Pulmonary artery endothelial cell (primary cell): ENCODE measurements at regions not wholly inside any gene's neighbourhood (a gene's known extent, or its start where the extent isn't known, plus 50 kb on each side); places are given as distances from the start of the nearest gene placed in this dataset.

Source experiments
- DNase-seq: peaks from one replicate; pipeline ENCODE4 v3.0.0-alpha.2; 2011; ENCODE audit warnings: low read depth, low spot score

DNA sequence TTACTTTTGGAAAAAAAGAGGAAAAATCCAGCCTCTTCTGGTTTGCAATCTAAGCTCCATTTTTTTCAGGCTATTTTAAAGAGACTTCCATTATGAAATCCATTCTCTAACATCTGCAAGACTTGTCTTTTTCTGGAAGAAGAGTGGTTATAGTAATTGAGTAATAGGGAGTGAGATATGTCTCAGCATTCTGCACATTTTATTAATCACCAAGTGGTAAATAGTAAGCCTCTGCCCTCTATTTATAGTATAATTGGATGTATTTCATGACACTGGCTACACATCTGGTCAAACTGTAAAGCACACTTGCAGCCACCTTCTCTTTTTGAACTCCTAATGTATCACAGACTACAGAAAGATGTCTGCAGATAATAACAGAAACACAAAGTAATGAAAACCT lies 391.1 kb downstream of the ETS1 start:
- no peak for DNase-seq

GRCh38 chr11:128195756-128196155 lies 391.6 kb downstream of the ETS1 start:
- no peak for DNase-seq

- DNase-seq: peak; percentile 91
Observed at GRCh38 chr11:128195057-128195751, 392.2 kb downstream of the ETS1 start.

DNA sequence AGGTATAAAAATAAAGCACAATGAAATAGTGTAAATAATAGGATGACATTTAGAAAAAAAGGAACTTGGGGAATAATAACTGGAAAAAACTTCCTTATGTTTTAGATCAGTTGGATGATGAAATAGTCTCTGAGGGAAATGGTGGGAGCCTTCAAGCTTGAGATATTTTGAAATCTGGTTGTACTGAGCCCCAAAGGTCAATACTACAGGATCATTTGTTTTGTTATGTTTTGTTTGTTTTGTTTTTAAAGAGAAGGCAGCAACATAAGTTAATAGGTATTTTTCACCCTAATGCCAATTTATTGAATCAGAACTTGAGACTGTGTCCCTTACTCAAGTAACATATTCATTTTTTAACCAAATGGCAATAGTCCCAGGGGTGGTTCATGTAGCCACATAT lies 393.1 kb downstream of the ETS1 start:
- DNase-seq: no peak

- no peak for DNase-seq
Observed at GRCh38 chr11:128193615-128194014, 393.7 kb downstream of the ETS1 start.

DNA sequence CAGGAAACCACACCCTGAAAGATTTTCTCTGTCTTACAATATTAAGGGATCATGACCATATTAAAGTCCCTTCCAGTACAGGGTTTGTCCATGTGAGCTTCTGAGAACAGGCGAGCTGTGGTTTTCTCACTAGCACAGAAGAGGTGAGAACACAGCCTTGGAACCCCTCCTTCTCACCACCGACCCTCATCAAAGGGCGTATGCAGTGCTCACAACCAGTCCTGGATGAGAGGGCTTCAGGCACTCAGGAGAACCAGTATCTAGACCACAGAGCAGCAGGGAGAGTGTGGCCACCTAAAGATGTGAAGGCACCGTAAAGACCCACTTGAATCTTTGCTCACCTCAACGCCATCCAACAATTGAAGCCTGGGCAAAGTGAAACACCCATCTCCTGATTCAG lies 397.0 kb downstream of the ETS1 start:
- no peak for DNase-seq

DNA sequence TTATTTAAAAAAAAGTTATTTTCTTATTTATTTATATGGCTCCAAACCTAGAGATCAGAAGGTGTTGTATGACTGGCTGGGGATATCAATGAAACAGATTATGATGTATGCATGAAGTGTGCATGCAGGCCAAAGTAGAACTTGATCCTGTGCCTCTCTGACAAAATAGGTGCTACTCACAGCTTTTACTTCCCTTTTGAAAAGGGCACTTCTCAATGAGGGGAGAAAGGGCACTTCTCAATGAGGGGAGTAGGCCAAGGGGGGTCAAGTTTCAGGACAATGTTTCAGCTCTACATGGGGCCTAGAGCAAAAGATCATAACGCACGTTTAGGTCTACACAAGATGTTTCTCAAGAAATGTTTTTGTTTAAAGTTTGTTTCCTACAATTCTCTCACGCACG lies 397.5 kb downstream of the ETS1 start:
- DNase-seq: no peak

DNA sequence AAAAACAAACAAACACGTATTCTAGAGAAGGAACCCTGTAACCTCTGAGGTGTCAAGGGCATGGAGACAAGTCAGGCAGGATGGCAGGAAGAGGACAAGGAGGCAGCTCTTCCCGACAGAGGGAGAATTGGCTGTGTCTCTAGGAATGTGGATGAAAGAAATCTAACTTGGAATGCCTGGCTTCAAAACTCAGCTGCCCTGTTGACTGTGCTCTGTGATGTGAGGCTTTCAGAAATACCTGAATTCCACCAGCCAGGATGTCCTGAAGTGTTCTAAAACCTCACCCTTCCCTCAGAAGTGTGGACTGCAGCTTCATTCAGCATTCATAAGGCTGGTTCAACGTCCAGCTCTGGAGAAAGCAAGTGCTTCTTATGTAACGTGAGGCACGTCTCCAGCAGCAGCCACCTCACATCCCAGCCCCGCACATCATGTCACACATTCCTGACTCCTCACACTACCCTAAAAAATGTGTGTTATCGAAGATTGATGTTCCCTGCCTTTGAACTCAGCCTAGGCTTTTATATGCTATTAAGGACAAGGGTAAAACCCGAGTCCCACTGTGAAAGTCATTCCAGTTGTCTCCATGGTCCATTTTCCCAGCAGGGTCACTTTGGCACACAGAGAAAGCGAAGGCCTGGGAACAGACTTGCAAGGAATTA lies 398.9 kb downstream of the ETS1 start:
- DNase-seq: no peak

GRCh38 chr11:128187835-128188234 lies 399.5 kb downstream of the ETS1 start:
- no peak for DNase-seq

- DNase-seq: no peak
Observed at GRCh38 chr11:128187377-128187776, 400.0 kb downstream of the ETS1 start.

DNA sequence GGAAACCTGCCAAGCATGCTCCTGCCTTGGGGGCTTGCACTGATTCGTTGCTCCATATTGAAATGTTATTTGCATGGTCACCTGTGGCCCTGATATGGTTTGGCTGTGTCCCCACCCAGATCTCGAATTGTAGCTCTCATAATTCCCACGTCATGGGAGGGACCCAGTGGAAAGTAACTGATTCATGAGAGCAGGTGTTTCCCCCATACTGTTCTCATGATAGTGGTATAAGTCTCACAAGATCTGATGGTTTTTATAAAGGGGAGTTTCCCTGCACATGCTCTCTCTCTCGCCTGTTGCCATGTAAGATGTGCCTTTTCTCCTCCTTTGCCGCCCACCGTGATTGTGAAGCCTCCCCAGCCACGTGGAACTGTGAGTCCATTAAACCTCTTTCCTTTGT lies 402.4 kb downstream of the ETS1 start:
- DNase-seq: no peak

GRCh38 chr11:128182844-128183243 lies 404.5 kb downstream of the ETS1 start:
- no peak for DNase-seq

DNA sequence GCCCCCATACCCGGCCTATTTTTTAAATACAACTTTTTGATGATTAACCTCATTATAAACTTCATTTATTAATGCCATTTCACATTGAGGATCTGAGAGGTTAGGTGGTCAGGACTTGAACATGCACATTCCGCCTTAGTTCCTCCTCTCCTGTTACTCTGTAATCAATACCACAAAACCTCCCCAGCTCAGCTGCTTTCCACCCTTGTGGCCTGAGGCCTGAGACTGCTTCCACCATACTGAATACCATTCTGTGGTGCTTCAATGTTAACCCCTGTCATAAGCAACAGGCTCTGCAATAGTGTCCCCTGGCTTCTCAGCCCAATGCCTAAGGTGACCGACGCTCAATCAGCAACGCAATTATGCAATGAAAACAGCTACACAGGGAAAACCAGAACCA lies 405.4 kb downstream of the ETS1 start:
- no peak for DNase-seq

- peak; percentile 44 for DNase-seq
Observed at GRCh38 chr11:128181088-128181480, 406.3 kb downstream of the ETS1 start.

DNA sequence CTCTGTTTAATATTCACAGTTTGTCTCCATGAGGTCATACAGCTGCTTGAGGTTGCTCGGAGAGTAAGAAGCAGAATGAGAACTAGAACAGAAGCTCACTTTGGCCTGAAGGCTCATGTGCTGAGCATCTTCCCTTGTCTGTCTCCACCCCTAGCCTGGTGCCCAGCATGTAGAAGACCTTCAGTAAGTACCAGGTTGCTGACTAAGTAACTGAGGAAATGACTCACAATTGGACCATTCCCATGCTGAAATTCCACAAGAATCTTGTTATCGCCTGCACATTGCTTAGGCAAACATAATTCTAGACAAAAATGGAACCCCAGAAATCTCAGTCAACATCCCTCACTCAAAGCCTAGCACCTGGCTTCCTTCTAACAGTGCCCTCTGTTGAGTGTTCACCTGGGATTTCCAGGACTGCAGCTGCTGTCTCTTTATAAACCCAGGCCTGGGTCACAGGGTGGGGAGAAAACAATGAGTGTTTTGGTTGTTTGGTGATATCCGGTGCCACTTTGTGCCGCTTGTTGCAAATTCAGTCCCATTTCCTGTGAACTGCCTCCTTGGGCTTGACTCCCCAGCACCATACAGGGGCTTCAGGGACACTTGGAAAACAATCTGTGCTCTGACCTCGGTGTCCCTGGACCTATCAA lies 406.8 kb downstream of the ETS1 start:
- DNase-seq: peak; percentile 87

DNA sequence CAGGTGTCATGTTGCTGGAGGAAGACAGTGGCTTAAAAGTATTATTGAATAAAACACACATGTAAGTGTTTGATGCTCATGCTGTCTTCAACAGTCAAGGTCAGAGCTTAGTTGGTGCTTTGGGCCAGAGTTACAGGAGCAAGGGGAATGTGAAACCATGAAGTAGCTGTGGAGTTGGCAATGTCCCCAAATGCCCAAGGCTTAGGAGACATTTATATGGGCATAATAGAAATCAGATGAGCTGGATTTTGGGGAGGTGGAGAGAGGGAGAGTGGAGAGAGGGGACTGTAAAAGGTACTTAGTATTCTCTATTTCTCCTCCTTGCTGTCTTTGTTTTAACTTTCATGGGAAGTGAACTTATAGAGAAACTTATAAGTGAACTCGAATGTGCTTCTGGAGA lies 407.8 kb downstream of the ETS1 start:
- DNase-seq: no peak

DNA sequence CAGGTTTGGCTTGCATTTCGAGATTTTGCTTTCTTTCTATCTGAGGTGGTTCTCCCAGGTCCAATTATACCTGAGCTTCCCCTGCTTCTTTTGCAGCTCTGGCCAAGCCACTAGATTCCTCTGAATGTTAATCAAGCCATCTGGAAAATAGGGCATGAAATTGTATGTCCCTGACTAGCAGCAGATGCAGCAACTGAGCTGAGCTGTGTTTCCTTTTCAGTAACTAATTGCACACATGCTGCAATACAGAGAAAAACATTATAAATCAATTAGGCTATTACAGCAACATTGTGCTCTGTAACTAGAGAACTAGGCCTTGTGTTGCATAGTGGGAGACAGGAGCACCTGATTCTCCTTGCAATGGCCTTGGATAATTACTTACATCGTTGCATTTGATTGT lies 408.3 kb downstream of the ETS1 start:
- no peak for DNase-seq

GRCh38 chr11:128174465-128175291 lies 412.7 kb downstream of the ETS1 start:
- no peak for DNase-seq

DNA sequence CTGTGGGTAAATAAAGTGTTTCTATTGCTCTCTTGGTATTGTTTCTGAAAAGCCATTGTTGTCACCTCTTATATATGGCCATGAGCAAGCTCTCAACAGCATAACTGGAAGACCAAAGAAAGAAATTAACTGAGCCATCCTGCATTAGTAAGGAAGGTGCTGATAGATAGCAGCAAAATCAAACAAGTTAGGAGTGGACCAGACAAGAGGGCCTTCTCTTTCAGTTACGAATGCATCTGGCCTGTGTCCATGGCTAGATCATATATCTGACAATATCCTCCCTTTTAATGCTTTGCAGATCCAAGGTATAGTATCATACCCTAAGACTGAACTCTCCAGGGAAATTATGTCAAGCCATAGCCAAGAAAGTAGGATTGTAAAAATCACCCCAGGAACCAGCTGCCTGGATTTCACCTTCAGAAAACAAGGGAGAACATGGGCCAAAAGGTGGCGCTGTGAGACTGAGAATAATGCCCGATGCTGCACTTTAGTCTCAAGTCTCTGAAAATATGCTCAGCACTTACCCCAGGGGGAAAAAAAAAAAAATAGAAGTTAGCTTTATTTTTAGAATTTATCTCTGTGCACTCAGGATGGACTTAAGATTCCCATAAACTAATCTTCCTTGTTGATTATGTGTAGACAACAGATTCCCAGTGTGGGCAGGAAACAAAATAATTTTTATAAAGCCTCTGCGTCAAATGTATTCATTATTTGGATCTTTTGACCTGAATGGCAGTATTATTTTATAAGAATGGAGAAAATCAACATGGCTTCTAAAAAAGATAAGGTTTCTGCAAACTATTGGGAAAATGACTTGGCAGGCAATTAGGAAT lies 415.1 kb downstream of the ETS1 start:
- DNase-seq: peak; percentile 63

GRCh38 chr11:128171506-128171905 lies 415.9 kb downstream of the ETS1 start:
- DNase-seq: peak; percentile 27

- no peak for DNase-seq
Observed at GRCh38 chr11:128165572-128165971, 421.8 kb downstream of the ETS1 start.
